LNCAP (cell line): ENCODE measurements at regions not wholly inside any gene's neighbourhood (a gene's known extent, or its start where the extent isn't known, plus 50 kb on each side); places are given as distances from the start of the nearest gene placed in this dataset.

ENCODE experiments used
- TF ChIP-seq, protein P1 (sequence below): fragments of 450-650 bp; IDR thresholded peaks from 2 replicates; pipeline ENCODE4 v1.5.1; 2017; ENCODE audit warnings: mild to moderate bottlenecking

DNA sequence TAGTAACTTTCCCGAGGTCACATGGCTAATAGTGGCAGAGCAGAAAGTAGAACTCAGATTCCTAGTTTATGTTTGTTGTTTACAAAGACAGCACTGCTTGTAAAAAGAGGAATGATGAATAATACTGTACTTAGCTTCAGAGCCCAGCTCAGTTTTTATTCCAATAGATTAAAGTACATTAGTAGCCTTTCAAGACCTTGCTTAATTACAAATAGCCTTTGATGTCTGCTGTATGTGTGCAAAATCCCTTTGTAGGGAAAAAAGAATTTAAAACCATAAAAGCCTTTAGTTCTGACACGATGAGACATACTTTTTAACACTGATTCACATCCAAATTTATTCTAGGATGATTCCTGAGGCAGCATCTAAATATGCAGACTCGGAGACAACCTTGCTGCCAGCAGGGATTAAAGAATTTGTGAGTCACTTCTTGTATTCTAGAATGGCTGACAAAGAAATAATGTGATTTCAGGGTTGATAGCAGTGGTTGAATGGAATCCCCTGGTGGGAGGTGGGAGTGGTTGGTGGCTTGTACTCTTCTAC is 324.2 kb upstream of the TGFBR2 start:
- TF ChIP-seq, protein P1, sequence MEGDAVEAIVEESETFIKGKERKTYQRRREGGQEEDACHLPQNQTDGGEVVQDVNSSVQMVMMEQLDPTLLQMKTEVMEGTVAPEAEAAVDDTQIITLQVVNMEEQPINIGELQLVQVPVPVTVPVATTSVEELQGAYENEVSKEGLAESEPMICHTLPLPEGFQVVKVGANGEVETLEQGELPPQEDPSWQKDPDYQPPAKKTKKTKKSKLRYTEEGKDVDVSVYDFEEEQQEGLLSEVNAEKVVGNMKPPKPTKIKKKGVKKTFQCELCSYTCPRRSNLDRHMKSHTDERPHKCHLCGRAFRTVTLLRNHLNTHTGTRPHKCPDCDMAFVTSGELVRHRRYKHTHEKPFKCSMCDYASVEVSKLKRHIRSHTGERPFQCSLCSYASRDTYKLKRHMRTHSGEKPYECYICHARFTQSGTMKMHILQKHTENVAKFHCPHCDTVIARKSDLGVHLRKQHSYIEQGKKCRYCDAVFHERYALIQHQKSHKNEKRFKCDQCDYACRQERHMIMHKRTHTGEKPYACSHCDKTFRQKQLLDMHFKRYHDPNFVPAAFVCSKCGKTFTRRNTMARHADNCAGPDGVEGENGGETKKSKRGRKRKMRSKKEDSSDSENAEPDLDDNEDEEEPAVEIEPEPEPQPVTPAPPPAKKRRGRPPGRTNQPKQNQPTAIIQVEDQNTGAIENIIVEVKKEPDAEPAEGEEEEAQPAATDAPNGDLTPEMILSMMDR = no peak

DNA sequence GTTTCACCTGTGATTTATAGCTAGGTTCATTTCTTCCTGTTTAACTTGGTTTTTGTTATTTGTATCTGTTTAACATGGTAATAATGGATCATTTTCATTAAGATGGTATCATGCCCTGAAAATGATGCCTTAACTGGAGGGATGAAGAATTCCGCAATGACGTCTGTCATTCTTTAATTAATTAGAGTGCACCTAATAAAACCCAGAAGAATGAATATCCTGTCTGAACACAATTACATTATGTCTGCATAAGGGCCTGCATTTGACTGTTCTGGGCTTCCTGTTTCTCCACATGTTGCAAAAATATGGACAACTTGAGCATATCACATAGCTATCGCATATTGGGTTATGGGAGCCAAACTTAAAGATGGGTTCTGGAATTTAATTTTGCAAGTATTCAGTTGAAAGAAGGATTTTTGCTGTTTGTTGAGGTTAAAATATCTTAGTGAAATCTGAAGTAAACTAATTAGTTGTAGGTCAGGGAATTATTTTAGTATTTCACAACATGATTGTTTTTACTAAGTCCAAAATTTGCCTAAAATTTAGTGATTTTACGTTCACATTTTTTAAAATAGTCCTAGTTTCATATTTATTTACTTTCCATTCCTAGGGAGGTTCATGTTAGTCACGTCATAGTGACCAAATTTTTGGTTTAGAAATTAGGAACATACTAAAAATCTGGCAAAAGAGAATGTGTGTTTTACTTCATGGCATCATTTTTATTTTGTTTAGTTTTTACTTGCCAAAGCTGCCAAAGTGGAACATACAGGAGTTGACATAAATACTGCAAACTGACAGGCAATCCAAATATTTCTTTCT is 321.0 kb upstream of the TGFBR2 start:
- TF ChIP-seq, protein P1 = no peak

DNA sequence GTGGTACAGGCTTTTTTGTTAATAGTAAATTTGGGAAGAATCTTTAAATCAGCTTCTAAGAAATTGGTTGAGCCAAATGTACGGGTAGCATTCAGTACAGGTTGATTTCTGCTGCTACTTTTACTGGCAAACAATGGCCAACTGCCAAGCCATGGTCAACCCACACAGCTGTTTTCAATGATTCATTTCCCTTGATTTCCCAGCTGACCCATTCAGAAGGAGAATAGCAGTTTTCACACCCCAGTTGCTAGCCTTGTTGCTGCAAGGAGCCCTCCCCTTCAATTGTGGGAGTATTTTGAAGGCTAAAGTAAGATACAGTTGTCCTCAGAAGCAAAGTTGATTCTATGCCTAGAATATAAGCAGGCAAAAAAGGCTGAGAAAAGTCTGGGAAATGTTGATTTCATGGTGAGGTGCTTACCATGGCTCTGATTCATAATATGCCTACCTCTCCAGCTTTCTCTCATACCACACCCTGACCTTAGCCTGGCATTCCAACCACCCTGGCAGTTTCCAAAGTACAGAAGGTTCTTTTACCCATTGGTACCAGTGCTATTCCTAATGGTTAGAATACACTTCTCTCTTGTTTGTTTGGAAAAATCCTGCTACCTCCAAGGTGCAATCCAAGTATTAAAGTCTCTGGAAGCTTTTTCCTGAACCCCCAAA is 320.3 kb upstream of the TGFBR2 start:
- TF ChIP-seq, protein P1 = no peak

DNA sequence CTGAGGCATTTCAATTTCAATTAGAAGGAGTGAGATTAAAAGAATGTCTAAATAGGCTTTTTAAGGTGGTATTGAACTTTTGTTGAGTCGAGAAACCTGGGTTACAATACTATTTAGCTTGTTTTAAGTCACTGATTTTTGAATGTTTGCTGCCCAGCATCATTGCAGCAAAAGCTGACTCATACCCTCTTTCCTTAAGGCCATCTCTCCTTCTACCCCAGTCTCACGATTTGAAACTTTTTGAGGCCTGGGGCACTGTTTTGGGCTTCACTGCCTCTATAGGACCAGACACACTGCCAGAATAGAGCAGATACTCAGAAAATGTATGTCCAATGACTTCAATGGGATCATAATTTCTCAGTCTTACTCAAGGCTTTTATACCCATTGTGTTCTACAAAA is 319.6 kb upstream of the TGFBR2 start:
- TF ChIP-seq, protein P1 = no peak

DNA sequence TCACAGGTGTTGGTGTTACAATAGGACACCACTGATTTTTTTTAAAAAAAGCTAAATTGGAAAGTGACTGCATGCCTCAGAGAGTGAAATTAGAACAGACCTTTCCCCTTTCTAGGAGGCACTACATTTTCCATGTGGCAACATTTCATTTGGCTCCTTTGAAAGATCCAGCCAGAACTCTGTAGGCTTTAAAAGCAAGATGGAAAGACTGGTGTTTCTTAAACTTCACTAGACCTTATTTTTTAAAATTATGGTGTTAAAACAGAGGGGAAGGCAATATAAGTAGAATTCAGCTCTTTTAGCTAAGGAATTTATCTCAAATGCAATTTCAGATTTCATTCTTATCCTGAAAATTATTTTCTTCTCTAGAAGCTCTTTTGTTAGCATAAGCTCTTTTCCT is 317.6 kb upstream of the TGFBR2 start:
- TF ChIP-seq, protein P1 = no peak

DNA sequence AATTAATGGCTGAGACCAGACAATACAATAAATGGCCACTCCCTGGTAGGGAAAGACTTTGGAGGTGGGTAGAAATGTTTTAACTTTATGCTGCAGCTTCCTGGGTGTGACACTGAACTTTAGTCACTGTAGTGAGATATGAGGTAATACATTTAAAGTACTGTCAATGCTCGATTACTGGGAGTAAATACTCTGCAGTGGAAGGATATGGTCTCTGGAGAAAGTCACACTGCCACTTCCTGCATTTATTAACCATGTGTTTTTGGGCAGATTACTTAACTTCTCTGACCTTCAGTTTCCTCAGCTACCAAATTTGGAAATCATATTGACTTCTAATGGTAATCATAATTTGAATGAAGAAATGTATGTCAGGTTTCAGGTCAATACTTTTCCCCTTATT is 317.1 kb upstream of the TGFBR2 start:
- TF ChIP-seq, protein P1 = no peak

DNA sequence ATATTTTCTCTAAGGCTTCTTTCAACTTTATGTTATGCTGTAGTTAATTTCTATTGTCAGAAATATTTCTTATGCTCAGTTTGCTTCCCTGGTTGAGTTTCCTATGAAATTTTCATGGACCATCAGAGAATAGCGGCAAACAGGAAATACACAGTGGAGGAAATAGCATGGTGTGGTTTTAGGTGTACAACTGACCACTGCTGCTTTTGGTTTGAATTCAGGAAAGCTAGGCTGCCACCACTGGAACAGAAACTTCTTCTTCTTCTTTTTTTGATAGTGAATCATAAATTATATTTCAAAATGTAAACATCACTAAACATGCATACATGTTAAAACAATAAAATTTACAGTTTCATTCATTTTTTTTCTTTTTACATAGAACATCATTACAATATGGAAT is 316.6 kb upstream of the TGFBR2 start:
- TF ChIP-seq, protein P1 = no peak
